ENCODE measurements at regions not wholly inside any gene's neighbourhood (a gene's known extent, or its start where the extent isn't known, plus 50 kb on each side); places are given as distances from the start of the nearest gene placed in this dataset.

DNA sequence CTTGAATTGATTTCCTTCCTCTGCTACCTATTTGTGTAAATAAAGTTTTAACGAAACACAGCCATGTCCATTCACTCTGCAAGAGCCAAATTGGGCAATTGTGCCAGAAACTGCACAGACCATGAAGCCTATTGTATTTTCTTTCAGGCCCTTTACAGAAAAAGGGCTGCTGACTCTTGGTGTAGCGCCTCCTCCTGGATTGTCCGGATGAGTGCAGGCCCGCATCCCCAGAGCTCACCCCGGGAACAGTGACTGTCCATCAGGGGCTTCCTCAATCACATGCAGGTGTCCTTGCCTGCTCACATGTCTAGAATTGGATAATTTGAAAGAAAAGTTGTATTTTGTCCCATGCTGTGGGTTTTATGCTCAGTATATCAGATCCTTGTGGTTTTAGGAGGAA lies 1282.2 kb downstream of the AACS start:
- Mint-ChIP-seq H3K4me1 (ENCODE audit: low read depth) (no peaks in the 10 kb centered on the region), H3K27me3 (peaks cover 8% of the 10 kb centered on the region), H3K27ac (no peak overlapping the region), H3K9me3 (ENCODE audit: low read depth) (peaks cover 4% of the 10 kb centered on the region), H3K36me3 (ENCODE audit: insufficient read depth) (no peaks in the 10 kb centered on the region), H3K4me3 (ENCODE audit: low read depth) (no peak overlapping the region)
- DNase-seq (ENCODE audit: low spot score, unreplicated experiment) = no peak
- TF ChIP-seq, protein P1, sequence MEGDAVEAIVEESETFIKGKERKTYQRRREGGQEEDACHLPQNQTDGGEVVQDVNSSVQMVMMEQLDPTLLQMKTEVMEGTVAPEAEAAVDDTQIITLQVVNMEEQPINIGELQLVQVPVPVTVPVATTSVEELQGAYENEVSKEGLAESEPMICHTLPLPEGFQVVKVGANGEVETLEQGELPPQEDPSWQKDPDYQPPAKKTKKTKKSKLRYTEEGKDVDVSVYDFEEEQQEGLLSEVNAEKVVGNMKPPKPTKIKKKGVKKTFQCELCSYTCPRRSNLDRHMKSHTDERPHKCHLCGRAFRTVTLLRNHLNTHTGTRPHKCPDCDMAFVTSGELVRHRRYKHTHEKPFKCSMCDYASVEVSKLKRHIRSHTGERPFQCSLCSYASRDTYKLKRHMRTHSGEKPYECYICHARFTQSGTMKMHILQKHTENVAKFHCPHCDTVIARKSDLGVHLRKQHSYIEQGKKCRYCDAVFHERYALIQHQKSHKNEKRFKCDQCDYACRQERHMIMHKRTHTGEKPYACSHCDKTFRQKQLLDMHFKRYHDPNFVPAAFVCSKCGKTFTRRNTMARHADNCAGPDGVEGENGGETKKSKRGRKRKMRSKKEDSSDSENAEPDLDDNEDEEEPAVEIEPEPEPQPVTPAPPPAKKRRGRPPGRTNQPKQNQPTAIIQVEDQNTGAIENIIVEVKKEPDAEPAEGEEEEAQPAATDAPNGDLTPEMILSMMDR (IDR thresholded peaks at IDR 0.05; ENCODE audit: unreplicated experiment) = peak; percentile 45

DNA sequence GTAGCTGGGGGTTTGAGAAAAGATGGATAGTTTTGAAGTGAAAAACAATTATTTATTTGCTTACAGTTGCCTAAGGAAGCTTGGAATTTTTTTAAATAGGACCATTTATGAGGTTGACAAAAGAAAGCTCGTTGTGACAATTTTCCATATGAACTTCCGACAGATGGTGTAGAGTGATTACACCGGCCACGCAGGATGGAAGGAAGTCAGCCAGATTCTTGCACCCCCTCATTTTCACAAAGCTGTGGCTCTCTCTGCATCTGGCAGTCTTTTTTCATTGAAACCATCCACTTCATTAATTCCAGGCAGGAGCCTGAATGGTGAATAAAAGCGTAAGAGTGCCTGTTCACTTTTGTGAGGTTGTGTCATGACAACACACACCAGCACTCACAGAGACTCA lies 1284.1 kb downstream of the AACS start:
- Mint-ChIP-seq H3K9me3 (ENCODE audit: low read depth) (peaks cover 9% of the 10 kb centered on the region), H3K4me3 (ENCODE audit: low read depth) (no peak overlapping the region), H3K36me3 (ENCODE audit: insufficient read depth) (no peaks in the 10 kb centered on the region), H3K27me3 (peaks cover 7% of the 10 kb centered on the region), H3K27ac (no peak overlapping the region), H3K4me1 (ENCODE audit: low read depth) (no peaks in the 10 kb centered on the region)
- no peak for DNase-seq (ENCODE audit: low spot score, unreplicated experiment)
- TF ChIP-seq, protein P1 (IDR thresholded peaks at IDR 0.05; ENCODE audit: unreplicated experiment) = no peak

DNA sequence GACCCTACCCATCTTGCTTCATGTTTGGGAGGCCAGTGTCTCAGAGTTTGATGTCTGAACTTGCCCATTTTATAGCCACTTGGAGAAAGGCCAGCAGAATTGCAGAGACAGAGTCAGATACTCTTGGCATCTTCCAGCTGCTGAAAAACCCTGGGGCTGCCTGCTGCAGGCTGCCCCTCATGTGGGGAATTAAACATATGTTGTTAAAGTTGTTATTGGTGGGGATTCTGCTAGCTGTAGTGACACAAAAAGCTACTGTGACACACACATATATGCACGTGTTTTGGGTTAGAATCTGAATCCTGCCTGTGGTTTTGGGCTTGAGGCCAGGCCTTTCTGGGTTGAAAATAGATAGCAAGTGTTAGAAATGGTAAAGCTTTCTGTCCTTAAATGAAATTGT lies 1288.4 kb downstream of the AACS start:
- no peaks in the 10 kb centered on the region for H3K4me1 Mint-ChIP-seq (ENCODE audit: low read depth)
- no peak overlapping the region for H3K4me3 Mint-ChIP-seq (ENCODE audit: low read depth)
- H3K36me3 Mint-ChIP-seq (ENCODE audit: insufficient read depth) = no peaks in the 10 kb centered on the region
- peaks cover 6% of the 10 kb centered on the region for H3K9me3 Mint-ChIP-seq (ENCODE audit: low read depth)
- peaks cover 3% of the 10 kb centered on the region for H3K27me3 Mint-ChIP-seq
- DNase-seq (ENCODE audit: low spot score, unreplicated experiment) = no peak
- no peak overlapping the region for H3K27ac Mint-ChIP-seq
- TF ChIP-seq, protein P1 (IDR thresholded peaks at IDR 0.05; ENCODE audit: unreplicated experiment) = no peak

DNA sequence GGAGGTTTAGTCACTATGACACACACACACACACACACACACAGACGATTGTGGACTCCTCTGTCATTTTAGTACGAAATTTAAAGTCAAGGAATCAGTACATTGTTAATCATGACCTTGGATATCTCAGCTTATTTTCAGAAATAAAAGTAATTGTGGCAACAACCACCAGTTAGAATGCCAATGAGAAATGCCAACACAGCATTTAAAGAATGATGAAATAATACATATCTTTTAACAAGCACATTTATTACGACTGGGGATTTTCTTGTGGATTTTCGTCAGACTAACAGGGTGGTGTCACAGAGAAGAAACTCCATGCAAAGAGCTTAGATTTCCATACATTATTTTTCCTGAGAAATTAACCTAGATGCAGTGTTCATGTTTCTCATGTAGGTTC lies 1289.4 kb downstream of the AACS start:
- no peak overlapping the region for H3K4me3 Mint-ChIP-seq (ENCODE audit: low read depth)
- H3K27ac Mint-ChIP-seq = no peak overlapping the region
- peaks cover 6% of the 10 kb centered on the region for H3K9me3 Mint-ChIP-seq (ENCODE audit: low read depth)
- TF ChIP-seq, protein P1 (IDR thresholded peaks at IDR 0.05; ENCODE audit: unreplicated experiment) = no peak
- H3K4me1 Mint-ChIP-seq (ENCODE audit: low read depth) = peaks cover 2% of the 10 kb centered on the region
- no peaks in the 10 kb centered on the region for H3K27me3 Mint-ChIP-seq
- DNase-seq (ENCODE audit: low spot score, unreplicated experiment) = no peak
- no peaks in the 10 kb centered on the region for H3K36me3 Mint-ChIP-seq (ENCODE audit: insufficient read depth)

DNA sequence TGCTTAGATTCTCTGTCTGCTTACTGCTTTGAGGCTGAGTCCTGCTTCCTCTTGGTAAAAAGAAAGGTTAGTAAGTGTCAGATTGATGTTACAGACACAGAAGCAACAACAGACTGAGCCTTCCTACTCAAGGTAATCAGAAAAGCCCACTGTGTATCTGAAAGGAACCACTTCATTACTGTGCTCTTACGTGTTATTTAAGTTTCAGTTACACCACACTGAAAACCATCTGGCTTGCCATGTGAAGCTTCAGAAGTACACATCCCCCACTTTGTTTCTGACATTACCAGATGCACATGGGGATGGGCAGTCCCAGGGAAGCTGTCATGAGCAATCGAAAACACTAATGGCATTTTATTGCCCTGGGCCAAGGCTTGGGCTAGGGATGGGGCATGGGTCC lies 1290.1 kb downstream of the AACS start:
- H3K4me1 Mint-ChIP-seq (ENCODE audit: low read depth) = peaks cover 2% of the 10 kb centered on the region
- no peak overlapping the region for H3K4me3 Mint-ChIP-seq (ENCODE audit: low read depth)
- H3K9me3 Mint-ChIP-seq (ENCODE audit: low read depth) = peaks cover 6% of the 10 kb centered on the region
- no peak for DNase-seq (ENCODE audit: low spot score, unreplicated experiment)
- no peak overlapping the region for H3K27ac Mint-ChIP-seq
- no peaks in the 10 kb centered on the region for H3K27me3 Mint-ChIP-seq
- TF ChIP-seq, protein P1 (IDR thresholded peaks at IDR 0.05; ENCODE audit: unreplicated experiment) = no peak
- H3K36me3 Mint-ChIP-seq (ENCODE audit: insufficient read depth) = no peaks in the 10 kb centered on the region

Data from progenitor cell of endocrine pancreas (in vitro differentiated cells).